HG03196 (cell line): ENCODE measurements at regions not wholly inside any gene's neighbourhood (a gene's known extent, or its start where the extent isn't known, plus 50 kb on each side); places are given as distances from the start of the nearest gene placed in this dataset.
"Not testable (repeated sequence)": the region's sequence is repeated elsewhere in the genome, so short reads cannot be mapped to it uniquely, and the experiment has no call there.

Experiments
- ATAC-seq: cut with Tn5 transposase; IDR thresholded peaks from one replicate; pipeline ENCODE4 v1.9.1; 2021; ENCODE audit not compliant: unreplicated experiment

DNA sequence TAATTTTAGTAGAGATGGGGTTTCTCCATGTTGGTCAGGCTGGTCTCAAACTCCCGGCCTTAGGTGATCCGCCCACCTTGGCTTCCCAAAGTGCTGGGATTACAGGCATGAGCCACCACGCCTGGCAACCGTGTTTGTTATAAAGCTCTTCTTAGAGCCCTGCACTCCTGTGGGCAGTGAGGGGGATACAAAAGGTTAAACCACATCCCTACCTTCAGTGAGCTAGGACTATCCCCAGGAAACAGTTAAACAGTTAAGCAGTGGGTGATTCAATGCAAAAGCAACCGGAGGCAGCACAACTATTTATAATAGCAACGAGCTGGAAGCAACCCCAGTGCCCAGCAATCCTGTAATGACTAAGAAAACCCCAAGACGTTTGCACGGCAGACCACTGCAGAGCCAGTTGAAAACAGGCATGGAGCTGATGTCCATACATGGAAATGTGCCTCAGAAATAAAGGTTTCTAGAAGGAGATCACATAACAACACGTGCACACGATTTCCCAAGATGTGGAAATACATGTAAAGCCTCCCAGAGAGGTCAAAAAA lies 107.2 kb upstream of the LYZL2 start:
- peak; percentile 80 for ATAC-seq

DNA sequence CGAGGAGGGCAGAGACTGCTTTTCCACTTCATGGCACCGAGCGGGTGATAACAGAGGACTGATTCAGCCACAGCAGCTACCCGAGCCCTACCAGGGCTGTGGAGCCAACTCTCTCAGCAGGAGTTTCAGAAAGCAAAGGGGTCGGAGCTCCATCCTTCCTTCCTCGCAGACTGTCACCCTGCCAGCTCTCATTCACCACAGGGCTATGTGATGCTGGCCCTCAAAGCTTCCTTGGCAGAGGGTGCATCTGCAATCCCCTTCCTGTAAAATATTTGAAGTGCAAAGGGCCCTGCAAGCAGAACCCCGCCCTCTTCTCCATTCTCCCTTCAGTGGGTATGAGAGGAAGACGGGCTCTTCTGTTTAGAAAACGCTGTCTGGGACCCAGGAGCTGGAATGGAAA lies 105.3 kb upstream of the LYZL2 start:
- no peak for ATAC-seq

DNA sequence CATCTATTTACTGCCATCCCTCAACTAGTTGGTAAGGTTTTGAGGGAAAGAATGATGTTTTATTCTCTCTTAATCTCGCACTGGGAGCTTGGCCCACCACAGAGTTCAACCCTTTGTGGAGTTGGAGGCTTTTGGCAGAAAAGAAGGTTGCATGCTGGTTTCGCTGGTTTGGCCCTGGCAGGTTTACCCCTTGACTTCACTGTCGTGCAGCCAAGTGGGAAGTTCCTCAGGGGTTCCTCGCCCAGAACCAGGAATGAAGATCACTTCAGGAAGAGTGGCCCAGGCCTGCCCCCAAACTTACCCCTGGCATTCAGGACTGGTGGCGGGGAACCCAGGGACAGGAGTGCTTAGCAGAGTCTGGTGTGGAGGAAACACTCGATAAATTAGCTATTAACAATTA lies 103.1 kb upstream of the LYZL2 start:
- ATAC-seq = no peak

DNA sequence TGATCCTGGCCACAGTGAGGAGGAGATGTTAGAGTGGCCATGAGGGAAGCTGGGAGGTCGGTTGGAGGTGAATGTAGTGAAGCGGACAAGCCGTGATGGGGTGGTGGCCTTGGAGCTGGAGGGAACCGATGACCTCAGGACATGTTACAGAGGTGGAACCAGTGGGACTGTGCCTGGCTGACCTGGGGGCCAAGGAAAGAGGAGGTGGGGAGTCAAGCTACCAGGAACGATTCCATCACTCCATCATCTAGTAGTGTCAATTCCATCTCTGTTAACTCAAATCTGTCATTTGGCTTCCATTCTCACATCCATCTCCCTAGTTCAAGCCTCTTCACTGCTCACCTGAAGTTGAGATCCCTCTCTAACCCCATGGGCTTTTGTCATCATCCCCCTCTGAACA lies 102.4 kb upstream of the LYZL2 start:
- no peak for ATAC-seq

DNA sequence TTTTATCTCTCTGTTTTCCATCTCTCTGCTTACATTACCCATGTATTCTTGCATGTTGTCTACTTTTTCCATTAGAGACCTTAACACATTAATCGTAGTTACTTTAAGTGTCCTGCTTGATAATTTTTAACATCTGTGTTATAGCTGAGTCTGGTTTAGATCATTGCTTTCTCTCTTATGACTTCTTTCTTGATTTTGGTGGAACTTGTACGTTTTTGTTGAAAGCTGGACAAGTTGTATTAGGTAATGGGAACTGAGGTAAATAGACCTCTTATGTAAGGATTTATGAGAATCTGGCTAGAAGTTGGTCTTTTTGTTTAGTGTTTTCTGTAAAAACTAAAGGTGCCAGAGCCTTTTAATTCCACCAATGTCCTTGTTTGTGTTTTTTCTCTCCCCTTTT lies 100.8 kb upstream of the LYZL2 start:
- no peak for ATAC-seq

DNA sequence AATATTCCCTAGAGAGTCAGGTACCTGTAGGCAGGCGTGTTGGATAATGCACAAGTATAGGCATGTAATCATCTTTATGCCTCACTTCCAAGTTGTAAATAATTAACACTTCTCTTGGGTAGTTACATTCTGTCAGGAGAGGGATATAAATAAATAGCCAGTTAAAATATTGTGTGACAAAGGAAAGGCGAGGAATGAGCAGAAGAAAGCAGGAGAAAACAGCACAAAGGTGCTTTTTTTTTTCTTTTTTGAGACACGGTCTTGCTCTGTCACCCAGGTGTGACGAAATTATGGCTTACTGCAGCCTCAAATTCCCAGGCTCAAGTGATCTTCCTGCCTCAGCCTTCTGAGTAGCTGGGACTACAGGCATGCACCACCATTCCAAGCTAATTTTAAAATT lies 99.2 kb upstream of the LYZL2 start:
- ATAC-seq = no peak

DNA sequence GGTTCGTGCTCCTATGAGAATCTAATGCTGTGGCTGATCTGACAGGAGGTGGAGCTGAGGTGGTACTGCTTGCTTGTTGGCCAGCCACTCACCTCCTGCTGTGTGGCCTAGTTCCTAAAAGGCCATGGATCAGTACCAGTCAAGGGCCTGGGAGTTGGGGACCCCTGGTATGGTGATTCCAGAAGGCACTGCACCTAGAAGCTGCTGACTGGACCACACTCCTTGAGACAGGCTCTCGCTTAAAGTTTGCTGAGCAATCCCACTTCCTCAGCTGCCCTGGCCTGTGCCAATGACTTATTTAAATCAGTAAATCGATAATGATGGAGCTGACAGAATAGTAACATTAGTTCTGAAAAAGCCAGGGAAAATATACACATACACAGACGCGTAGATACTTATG lies 98.6 kb upstream of the LYZL2 start:
- ATAC-seq = no peak

DNA sequence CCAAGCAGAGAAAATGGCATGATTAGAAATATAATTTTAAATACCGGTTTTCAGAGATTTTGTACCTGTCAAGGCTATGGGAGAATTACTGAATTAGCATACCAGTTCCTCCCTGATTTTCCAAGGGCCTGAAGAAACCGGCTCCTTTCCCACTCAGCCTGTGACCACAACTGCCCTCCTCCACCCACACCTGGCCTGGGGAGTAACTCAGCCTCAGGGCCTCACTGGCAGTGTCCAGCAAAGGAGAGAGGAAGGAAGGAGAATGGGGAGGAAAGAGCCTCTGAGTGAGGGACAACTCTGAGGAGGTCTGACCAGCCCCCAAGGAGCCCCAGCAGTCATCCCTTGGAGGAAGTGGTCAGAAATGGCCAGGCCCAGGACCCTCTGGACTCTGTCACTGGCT lies 98.0 kb upstream of the LYZL2 start:
- no peak for ATAC-seq

DNA sequence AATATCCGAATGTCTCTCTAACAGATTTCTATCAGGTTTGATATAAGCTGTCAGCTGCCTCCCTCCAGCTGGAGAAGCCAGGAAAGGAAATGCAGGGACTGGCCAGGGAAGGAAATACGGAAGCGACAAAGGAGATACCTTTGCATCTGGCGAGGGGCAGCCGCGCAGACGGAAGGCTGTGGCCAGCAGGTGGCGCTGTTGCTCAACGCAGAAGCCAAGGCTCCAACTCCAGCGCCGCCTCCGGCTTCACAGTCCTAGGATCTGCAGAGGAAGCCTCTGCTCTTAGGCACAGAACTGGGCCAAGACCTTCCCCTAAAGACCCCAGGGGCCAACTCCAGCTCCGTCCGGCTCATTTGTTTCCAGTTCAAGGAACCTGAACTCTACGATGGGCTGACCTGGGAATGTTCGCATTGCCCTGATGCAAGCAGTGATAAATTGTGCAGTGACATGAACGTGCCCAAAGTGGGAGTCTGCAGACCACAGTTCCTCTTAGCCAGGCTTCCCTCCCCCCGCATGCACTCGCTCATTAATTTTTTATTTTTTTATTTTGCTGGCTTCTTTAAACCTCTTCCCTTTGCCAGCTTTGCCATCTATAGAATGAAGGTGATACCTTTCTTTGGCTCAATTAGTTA lies 97.3 kb upstream of the LYZL2 start:
- ATAC-seq = peak; percentile 81

DNA sequence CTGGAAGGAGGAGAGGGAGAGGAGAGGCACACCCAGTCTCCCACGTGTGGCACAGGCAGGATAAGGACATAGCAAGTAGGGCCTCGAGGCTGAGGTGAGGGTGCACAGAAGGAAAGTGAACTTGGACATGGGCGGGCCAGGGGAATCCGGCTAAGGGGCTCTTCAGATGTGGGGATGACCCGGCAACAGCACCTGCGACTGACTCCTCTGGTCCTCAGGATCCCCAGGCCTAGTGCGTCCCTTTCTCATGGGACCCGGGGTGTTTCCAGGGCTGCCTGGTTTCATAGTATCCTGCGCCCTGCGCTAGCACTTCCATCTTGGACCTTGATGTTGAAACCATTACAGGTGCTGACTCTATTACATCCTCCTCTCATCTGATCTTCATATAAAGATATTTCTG lies 96.1 kb upstream of the LYZL2 start:
- ATAC-seq = no peak

DNA sequence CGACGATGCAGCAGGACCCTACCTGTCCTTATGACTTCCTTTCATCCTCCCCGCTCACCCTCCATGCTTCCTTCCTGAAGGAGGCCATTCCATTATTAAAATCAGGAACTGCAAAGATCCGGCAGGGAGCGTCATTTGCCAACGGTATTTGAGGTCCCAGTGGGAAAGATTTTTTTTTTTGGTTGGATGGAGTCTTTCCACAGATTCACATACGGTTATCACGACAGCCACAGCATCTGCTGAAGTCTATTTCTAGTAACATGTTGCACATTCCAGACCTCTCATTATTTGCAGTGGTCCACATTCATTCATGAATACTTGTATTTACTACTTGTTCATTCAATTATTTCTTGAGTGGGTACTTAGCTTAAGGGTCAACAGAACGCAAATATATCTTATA lies 94.7 kb upstream of the LYZL2 start:
- no peak for ATAC-seq

DNA sequence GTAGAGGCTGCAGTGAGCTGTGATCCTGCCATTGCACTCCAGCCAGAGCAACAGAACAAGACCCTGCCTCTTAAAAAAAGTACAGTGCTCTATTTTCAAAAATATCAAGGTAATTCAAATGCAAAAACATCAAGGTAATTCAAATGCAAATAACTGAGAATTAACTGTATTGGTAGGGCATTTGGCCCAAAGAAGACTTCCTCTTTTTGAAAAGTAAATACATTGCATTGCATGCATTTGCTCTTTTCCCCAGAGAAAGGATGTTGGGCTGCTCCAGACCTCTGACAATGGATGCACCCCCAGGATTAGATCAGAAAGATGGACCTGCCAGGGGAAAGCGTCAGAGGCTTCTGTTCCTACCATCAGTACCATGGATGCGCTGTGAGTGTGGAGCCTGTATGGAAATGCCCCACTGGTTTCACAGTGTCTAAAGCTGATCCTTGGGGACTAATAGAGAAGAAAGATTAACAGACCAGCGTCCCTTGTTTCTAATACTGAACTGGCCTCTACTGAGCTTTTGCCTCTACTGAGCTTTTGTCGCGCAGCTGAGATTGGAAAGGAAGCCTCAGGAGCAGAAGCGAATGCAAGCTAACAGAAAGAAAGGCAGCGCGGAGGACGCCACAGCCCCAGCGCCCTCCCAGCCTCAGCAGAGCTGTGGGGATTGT lies 93.5 kb upstream of the LYZL2 start:
- ATAC-seq = no peak

DNA sequence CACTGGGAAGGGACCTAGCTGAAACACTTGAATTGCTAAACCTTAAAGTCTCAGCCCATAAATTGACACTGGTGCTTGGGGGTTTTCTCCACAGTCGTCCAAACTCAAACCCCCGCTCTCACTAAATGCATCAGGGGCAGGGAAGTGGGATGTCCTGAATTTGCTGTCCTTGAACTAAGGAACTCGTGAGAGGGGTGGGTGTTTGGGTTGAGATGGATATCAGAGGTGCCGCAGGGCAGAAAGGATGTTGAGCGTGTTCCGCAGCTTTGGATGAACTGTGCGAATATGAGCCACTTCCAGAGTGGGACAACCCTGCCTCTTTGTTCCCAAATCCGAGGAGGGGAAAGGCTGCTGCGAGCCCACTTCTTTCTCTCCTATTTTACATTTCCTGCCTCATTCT lies 90.3 kb upstream of the LYZL2 start:
- no peak for ATAC-seq

DNA sequence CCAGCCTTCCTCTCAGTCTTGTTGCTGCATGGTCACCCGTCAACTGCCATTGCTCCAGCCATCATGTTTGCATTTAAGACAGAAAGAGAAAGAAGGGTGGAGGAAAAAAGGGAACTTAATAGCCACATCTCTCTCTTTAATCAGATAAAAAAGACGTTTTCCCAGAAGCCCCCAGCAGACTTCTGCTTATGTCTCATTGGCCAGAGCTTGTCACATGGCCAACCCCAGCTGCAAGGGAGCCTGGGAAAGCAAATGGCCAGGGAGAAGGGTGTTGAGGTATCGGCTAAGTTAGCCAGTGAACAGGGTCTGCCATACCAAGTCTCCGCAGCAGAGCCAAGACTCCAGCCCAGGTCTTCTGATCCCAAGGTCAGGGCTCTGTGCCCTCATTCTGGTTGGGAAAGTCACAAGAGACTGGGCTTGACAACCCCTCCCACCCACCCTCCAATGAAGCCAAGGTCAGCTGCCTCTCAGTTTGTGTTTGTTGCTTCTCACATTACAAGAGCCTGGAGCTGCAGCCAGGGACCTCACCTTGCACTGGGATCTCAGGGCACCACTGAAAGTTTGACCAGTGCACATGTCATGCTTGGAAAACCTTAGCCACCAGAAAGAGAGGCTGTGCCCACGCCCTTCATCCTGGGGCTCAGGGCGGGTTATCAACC lies 80.3 kb upstream of the LYZL2 start:
- no peak for ATAC-seq

DNA sequence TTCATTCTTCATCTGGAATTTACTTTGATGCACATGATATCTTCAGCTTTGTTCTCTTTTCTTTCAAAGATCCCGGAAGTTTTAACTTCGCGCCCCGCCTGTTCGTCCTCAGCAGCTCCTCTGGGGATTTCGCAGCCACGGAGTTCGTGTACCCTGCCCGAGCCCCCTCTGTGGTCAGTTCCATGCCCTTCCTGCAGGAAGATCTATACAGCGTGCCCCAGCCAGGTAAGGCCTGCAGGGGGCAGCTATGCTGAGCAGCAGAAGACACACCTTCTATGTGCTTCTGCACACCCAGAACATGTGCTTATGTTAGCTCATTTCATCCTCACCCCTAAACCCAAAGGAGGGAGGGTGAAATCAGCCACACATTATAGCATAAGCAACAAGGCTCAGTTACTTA lies 79.7 kb upstream of the LYZL2 start:
- ATAC-seq = no peak

DNA sequence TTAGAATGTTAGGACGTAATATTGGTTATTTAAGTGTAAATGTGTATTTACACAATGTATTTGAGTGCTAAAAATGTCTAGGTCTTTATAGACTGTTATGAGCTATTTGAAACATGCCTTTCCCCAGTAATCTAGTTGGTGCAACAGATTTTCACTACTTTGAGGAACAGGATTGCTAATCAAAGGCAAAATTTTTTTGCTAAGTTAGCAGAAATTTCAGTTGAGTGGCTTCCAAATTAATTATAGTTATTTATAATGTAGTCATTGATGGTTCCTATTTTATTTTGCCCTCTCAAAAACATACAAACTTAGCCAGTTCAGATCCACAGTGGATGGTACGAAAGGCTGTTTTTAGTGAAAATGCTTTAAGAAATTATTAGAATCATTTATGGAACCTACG lies 78.7 kb upstream of the LYZL2 start:
- no peak for ATAC-seq

DNA sequence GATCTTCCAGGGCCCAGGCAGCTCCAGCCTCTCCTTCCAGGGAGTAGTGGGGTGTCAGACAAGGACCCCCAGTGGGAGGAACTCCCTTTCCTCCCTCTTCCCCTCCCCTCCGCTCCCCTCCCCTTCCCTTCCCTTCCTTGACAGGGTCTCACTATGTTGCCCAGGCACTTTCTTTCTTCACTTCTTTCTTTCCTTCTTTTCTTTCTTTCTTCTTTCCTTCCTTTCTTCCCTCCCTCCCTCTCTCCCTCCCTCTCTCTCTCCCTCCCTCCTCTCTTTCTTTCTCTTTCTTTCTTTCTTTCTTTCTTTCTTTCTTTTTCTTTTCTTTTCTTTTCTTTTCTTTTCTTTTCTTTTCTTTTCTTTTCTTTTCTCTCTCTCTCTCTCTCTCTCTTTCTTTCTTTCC lies 76.6 kb upstream of the LYZL2 start:
- ATAC-seq = not testable (repeated sequence)

DNA sequence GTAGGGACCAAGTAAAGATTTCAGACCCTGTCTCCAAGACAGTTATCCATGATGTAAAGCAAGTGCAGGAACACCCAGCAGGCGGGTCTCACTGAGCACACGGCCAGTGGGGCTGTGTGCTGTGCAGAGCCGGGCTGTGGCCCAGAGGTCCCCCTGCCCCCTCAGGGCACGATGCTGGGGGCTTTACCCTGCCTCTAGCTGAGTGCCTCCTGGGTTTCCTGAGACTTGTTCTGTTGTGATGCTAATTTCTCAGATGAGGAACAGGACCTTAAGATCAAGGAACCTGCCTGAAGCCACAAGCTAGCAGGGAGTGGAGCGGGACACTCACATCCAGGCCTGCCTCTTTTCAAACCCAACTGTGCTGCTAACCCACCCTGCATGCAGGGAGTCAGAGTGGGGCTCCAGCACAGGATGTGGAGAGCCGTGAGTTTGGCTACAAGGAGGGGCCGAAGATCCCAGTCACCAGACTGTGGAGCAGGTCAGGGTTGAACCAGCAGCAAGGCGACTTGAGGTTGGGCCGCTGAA lies 76.1 kb upstream of the LYZL2 start:
- ATAC-seq = peak; percentile 9

DNA sequence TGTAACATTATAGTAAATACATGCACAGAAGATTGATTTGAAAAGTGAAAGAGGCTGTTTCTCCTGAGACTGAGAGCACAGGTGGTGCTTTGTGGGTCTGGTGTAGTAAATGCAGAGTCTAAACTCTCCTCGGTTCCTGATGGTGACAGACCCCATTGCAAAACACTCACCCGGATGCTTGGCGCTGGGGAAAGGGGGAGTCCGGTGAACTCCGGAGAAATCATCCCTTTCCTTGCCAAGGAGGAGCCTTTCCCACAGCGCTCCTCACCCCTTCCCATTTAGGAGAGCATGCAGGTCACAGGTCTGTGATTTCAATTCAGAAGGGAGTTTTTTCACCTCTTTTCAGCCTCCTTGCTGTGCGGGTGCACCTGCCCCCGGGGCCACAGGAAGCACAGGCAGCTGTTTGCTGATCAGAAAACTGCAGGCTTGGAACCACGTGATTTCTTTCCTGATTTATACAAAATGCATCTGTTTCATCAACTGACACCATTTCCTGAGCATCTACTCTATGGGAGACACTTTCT lies 75.6 kb upstream of the LYZL2 start:
- ATAC-seq = peak; percentile 34

DNA sequence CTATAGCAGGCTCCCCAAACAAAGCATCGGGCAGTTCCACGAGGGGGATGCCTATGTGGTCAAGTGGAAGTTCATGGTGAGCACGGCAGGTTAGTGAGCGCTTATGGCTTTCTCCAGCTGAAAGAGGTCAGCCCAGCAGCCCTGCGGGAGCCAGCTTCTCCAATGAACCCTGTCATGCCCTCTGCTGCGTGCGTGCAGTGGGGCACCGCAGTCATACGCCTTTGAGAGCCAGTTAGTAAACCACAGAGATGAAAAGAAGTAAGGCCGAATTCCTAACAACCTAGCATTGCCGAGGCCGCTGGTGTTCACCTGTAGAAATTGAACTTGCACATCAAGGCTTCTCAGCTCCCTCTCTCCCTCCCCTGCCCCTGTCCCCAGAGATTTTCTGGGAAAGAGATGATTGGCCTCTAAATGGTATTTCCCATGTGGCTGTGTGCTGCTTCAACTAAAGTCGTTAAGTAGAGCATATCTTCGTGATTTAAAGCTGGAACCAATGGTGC lies 75.1 kb upstream of the LYZL2 start:
- peak; percentile 3 for ATAC-seq

DNA sequence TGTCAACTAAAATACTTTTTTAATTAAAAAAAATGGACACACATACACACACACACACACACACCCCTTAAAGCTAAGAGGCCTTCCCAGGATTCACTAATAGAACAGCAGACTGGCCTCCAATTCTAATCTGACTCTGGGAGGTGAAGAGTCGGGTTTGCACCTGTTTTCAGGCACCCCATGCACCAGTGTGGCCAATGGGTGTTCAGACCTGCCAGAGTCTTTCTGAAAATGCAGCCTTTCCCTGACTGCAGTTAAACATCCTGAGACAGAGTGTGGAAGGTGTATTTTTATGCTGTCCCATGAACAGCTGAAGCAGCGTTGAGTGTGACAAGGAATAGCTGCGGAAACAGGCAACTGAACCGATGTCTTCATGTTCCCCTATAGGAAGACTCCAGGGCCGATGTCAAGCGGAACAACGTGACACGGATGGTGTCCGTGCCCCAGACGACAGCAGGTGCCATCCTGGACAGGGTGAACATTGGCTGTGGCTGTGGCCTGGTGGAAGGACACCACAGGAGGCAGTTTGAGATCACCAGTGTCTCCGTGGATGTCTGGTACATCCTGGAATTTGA lies 74.6 kb upstream of the LYZL2 start:
- ATAC-seq = no peak
